HEK293T (cell line): ENCODE measurements at regions not wholly inside any gene's neighbourhood (a gene's known extent, or its start where the extent isn't known, plus 50 kb on each side); places are given as distances from the start of the nearest gene placed in this dataset.

ENCODE experiments used
- BHLHE40 ChIP-seq: fragments of 450-650 bp; IDR thresholded peaks from 2 replicates; pipeline ENCODE4 v1.6.1; 2016; ENCODE audit warnings: mild to moderate bottlenecking, moderate library complexity, borderline replicate concordance
- FOXA1 ChIP-seq: fragments of 450-650 bp; IDR thresholded peaks from 2 replicates; pipeline ENCODE4 v1.6.1; 2016; ENCODE audit warnings: mild to moderate bottlenecking
- HDGF ChIP-seq: fragments of 450-650 bp; IDR thresholded peaks from 2 replicates; pipeline ENCODE4 v1.6.1; 2017; ENCODE audit warnings: antibody characterized with exemption, borderline replicate concordance
- L3MBTL2 ChIP-seq: fragments of 450-650 bp; conservative IDR thresholded peaks from 2 replicates; pipeline ENCODE4 v1.6.1; 2016; ENCODE audit warnings: mild to moderate bottlenecking
- NFRKB ChIP-seq: fragments of 450-650 bp; IDR thresholded peaks from 2 replicates; pipeline ENCODE4 v1.6.1; 2016; ENCODE audit warnings: mild to moderate bottlenecking, moderate library complexity
- TARDBP ChIP-seq: fragments of 450-650 bp; IDR thresholded peaks from 2 replicates; pipeline ENCODE4 v1.6.1; 2016
- ZNF384 ChIP-seq: fragments of 450-650 bp; IDR thresholded peaks from 2 replicates; pipeline ENCODE4 v1.6.1; 2016

- TF ChIP-seq ZNF384 (no peak), FOXA1 (no peak), NFRKB (no peak), BHLHE40 (no peak), TARDBP (no peak), HDGF (no peak), L3MBTL2 (no peak)
Measured at GRCh38 chr5:96080557-96080956, 118.9 kb upstream of the ELL2 start.
